Astrocyte of the hippocampus (primary cell): ENCODE measurements at regions not wholly inside any gene's neighbourhood (a gene's known extent, or its start where the extent isn't known, plus 50 kb on each side); places are given as distances from the start of the nearest gene placed in this dataset.
"Not testable (repeated sequence)": the region's sequence is repeated elsewhere in the genome, so short reads cannot be mapped to it uniquely, and the experiment has no call there.

ENCODE experiments used
- DNase-seq: peaks from one replicate; pipeline ENCODE4 v3.0.0; 2011; ENCODE audit warnings: low read depth, low spot score

DNA sequence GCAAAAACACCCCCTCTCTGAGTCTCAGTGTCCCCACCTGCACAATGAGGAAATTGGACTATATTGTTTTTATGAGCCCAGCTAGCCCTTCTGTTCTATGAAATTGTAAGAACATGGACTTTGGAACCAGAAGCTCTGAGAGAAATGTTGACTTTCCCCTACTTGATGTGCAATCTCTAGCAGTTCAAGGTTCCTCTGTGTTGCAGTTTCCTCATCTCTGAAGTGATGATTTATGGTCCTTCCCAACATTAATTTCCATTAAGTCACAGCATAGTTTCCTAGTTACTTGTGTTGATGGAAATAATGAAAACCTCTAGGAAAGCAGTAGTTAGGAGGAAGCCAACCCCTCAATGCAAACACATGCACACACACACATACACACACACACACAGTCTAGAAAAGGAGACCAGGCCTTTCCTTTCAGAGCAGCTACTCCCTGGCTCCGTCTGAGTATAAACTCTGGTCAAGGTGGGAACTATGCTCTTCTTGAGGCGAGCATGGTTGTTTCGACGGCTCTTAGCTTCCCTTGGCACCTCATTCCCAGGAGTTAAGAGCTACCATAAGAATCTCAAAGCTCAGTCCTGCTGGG is 518.4 kb downstream of the SOX6 start:
- no peak for DNase-seq

DNA sequence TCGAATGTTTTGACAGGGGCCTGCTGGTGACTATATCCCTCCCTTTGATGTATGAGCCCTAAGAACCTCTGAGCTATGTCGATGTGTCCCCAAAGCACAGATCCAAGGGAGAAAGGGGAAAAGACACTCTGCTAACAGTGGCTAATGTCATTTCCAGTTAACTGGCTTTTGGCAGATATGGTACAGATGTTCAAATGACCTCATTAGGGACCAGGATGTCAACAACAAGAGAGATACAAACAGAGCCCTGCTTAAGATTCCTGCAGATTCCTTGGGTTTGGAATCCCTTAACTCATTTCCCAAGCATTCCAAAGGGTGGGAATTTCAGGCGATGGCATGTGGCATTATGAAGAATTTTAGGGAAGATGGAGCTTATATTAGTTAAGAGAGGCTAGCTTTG is 517.3 kb downstream of the SOX6 start:
- no peak for DNase-seq

DNA sequence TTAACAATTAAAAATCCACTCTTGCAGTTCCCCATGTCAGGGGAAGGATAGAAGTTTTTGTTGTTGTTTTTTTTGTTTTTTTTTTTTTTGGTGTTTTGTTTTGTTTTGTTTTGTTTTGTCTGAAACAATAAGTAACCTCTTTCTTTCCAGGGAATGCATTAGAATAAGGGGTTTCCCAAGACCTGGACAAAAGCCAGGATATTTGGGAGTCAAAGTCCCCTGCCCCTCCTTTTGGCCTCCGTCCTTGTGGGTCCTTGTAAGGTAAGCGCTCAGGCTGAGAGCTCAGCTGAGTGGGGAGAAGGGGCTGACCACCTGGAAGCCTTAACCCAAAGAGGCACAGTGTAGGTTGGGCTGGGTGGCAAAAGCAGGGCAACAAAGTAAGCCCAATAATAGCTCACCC is 515.4 kb downstream of the SOX6 start:
- DNase-seq = no peak

DNA sequence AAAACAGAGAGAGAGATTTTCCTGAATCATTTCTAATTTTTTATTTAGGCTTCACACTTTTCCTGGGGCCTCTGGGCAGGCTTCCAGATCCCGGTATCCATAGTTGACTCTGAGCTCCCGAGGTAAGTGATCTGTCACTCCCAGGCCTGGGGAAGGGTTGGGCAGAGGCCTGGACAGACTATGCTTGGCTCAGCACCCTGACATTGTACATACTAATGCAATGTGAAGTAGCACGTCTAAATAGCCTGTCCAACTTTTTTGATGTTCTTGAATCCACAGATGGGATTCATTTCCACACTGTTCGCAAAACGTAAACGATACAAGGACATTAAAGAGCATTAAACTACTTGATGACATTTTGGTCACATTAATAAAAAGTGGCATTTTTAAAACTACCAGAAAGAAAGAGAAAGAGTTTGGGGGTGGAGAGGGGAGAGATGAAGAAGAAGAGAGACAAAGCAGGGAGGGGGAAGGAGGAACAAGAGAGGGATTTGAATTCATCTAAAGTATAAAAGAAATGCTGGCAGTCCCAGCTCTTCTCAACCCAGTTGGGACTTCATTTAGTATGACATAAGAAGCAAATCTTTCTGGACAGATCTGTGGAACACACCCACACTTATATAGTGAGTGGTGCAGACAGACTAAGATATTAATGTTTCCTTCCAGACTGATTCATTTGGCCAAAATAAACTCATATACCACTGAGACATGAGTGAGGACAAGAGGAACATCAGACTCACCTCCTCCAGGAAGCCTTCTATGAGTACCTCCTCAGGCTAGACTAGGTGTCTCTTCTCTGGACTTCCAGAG is 514.2 kb downstream of the SOX6 start:
- no peak for DNase-seq

DNA sequence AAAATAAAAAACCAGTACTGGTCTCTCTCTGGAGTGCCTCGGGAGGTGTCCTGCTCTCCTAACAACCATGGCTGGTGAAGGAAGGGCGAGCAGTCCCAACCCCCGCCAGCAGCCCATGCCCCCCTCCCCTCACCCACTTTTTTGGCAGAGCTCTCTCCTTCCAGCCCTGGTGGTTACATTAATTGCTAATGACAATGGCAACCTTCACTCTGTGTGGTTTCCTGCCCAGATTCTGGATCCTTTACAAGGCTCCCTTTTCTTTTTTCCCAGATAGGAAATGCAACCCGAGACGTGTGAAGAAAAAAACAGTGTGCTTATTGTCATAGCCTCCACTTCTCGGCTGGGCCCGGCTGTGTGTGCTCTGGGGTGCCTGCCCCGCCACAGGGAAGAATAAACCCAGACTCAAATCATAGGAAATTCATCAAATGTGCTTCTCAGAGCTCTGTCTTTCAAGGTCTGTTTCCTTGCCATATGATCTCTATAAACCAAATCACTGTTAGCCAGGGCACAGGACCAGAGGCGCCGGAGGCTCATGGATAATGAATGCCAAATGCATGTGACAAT is 513.0 kb downstream of the SOX6 start:
- DNase-seq = peak; percentile 90

DNA sequence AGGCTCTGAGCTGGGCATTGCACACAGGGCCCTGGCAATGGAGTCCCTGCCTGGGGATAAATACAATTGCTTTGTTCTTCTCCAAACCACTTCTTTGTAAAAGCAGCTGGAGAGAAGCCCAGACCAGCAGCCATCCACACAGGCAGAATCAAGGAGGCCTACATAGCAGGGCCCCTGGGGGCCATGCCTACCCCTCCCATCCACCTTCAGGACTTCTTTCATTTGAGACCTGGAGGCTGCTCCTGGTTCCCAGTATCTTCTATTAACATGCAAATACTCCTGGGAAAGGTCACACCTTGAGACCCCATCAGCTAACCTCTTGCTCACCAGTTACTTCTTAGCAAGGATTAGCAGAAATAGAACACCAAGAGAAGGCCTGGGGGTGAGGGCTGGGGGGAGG is 511.1 kb downstream of the SOX6 start:
- DNase-seq = peak; percentile 60

DNA sequence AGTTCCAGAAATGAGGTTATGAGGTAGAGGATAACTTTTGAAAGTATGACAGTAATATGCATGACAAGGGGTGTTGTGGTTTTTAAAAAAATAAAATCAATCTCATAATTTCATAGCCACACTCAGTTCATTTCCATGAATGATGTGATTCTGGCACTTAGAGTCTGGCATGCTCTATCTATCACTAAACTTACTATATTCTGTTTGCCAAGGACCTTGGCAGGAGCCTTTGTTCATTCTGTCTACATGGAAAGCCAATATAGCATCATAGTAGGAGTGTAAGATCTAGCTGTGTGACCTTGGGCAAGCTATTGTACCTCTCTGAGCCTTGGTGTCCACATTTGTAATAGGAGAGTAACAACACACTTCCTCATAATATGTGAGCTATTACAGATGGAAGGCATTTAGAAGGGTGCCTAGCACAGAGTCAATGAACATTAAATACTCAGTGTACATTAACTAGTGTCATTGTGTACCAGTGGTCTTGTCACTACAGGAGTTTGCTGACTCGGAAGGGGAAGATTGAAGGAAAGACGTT is 507.6 kb downstream of the SOX6 start:
- no peak for DNase-seq

DNA sequence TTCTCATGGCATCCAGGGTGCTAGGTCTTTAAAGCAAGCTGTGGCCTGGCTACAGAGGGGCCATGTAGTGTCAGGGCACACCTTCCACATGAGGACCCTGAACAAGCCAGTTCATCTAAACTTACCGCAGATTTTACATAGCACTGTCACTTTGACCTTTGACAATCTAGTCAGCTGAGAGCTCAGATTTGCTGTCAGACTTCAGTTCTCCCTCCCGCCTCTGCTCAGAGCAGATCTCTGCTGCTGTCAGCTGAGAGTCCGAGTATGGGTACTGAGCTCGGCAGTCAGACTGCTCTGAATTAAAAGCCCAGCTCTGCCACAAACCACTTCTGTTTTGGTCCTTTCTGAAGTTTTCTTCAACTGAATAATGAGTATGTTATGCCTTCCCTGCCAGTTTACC is 507.1 kb downstream of the SOX6 start:
- DNase-seq = no peak

DNA sequence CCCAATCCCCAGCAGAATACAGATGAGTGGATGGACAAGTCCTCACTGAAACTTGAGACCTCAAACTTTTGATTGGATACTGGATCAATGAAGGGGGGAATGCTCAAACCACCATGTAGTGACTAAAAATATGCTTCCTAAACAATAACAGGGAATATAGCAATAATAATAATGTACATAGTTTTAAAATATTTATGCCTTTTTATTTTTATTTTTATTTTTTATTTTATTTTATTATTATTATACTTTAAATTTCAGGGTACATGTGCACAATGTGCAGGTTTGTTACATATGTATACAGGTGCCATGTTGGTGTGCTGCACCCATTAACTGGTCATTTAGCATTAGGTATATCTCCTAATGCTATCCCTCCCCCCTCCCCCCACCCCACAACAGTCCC is 506.0 kb downstream of the SOX6 start:
- not testable (repeated sequence) for DNase-seq

DNA sequence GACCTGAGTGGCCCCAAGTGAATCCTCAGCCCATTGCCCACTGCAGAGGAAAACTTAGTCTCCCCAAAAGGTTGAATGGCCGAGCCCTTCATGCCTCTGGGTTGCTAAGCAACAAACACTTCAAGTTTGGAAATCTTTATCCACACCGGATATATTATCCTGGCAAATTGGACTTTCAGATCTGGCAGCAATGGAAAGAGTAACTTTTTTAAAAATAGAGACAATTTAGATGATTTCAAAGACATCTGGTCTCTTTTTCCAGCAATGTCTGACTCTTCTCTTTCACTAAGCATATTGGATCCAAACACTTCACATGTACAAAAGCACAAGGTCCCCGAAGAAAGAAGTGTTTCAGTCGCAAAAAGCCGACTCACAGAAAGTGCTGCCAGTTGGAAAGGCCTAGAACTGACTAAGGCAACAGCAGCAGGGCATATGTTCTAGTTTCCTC is 505.3 kb downstream of the SOX6 start:
- DNase-seq = no peak

DNA sequence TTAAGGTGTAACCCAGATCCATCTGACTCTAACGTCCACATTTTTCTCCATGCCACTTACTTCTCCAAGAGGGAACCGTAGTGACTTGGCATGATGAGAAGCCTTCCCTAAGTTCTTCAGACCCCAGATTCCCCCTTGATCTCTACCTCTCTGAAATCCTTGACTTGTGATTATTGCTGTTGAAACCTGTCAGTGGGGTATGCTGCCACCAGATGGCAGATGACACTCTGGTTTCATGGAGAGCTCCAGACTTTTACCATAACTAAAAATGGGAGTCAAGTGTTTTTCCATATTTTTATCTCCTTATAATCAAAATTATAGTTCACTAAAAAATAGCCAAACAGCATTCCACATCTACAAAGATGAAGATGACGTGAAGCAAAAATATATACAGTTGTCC is 504.2 kb downstream of the SOX6 start:
- no peak for DNase-seq

DNA sequence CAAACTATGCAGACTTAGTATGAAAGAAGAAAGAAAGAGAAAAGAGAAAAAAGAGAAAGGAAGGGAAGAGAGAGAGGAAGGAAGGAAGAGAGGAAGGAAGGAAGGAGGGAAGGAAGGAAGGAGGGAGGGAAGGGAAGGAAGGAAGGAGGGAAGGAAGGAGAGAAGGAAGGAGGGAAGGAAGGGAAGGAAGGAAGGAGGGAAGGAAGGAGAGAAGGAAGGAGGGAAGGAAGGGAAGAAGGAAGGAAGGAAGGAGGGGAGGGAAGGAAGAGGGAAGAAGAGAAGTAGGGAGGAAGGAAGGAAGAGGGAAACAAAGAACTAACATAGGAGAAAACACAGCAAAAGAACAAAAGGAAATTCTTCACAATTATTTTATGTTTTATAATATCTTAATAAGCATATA is 502.1 kb downstream of the SOX6 start:
- no peak for DNase-seq

DNA sequence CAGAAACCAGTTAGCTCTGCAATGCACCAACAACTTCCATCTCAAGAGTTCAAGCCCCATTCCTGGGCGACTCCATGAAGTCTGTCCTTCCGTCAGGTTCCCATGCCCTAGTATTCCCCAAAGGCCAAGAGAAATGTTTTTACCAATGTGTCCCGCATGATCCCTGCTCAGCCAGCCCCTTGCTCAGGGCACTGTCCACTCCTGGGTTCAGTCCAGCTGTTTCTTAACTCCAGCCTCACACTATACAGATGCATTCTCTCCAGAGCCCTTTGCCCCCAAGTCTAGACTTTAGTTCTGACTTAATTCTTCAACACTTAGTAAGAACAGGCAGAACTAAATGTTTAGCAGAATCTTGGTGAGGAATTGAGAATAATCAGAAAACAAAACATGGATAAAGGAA is 497.5 kb downstream of the SOX6 start:
- no peak for DNase-seq

DNA sequence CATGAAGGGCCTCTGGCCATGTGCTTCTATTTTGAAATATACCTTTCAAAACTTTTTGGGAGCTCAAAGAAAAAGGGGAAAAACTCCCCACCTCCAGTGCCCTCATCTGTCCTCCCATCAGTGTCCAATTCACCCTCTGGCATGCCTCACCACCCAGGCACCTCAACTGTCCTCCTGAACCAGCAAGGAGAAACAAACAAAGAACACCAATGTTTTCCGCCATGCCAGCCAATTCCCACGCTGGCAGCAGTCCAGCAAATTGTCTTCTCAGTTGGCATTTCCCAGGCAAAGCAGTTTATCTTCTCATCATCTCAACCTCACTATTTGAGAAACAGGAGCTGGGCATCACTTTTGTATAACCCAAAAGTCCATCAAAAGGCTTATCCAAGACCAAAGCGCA is 496.9 kb downstream of the SOX6 start:
- no peak for DNase-seq

DNA sequence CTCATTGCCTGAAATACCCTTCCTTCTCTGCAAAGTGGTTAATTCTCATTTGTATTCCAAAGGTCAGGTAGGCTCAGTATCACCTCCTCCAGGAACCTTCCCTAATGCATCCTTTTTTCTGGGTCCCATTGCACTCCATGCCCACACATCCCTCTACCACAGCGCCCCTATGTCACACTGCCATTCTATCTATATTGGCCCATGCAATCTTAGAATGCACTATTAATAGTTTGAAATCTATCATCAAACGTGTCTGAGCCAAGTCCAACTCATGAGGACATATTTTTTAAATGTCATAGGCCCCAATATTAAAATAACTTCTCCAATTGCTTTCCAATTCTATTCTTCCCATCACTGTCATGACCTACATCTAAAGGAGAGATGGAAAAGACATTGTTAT is 495.1 kb downstream of the SOX6 start:
- DNase-seq = no peak

DNA sequence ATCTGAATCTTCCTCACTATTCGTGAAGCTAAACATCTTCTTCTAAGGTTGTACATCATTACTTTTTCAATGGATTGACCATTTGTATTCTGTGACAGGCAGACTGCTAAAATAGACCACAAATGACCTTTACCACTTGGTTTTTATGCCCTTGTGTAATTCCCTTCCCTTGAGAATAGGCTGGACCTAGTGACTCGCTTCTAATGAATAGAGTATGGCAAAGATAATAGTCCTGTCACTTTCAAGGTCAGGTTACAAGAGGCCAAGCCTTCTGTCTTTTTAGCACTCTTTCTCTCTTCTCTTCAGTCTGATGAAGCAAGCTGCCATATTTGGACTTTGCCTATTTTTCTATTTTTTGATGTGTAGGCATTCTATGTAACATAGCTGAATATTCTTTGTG is 492.9 kb downstream of the SOX6 start:
- no peak for DNase-seq

DNA sequence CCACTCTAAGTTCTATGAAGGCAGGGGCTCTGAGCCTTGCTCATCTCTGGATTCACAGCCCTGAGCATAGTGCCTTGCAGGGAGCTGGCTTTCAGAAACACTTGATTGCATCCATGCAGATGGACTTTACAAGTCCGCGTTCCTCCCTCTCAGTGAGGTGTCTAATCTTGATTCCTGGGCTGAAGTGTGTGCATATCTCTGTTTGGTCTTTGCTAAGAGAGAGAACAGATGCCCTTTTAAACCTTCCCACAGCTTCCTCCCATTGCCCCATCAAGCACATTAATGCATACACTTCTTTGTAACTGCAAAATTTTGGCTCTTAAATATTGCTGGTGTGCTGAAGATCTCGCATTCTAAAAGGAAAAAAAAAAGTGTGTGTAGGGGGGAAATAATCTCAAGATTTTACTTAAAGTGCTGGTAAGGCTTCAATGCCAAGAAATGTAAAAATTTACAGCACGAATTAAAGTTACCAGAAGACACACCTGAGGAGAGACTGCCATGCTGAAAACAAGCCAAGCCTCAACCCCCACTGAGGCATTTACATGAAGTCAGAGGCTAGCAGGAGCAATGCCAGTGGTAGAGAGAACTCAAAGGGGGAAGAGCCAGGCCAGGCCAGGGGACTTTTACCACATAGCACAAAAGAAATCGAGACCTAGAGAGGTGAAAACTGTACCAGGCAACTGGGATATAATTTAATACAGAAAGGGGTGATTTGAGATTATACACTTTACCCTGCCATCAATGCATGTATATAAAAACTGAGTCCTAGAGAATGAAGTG is 492.1 kb downstream of the SOX6 start:
- no peak for DNase-seq

DNA sequence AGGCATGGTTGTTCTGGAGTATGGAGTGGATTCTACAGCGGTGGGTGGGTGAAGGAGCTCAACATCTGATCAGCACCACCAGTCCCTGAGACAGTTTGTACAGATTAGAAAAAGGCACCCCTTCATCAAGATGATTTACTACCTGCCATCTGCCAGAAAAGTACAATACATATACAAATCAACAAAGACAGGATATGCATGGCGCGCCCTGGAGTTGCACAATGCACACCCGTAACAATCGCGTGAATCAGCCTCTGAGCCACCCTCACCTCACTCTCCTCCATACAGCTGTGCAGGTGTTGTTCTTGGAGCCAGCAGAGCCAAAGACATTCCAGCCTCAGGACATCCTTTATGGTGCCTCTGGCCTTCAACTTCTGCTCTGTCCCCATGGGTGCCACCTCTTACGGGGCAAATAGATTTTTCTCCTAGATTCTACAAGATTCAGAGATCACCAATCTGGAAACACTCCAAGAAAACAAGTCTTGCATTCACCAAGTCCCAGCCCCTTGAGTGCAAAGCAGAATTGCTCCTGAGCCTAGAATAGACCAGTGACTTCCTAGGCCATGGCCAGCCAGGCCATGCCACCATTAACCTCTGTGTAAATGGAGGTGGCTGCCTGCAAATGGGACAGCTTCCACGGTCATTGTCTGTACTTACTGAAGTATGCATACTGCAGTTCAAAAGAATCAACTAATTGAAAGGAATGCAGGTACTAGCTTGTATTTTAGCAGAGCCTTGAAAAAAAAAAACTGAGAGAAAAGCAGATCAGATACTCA is 490.9 kb downstream of the SOX6 start:
- no peak for DNase-seq

DNA sequence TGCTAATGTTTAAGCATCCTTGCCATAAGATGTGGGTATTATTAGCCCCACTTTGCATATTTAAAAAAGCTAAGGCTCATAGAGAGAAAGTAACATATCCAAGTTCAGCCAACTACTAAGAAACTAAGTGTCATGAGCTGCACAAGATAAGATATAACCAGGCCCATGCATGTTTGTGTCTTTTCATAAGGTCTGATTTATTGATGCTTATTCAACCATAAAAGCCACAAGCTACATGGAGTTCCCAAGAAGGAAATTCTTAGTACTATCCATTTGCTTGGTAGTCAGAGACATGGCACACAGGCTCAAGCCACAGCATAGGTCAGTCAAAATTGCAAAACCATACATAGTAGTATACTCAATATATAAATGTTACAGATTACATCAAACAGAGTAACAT is 488.5 kb downstream of the SOX6 start:
- DNase-seq = no peak

DNA sequence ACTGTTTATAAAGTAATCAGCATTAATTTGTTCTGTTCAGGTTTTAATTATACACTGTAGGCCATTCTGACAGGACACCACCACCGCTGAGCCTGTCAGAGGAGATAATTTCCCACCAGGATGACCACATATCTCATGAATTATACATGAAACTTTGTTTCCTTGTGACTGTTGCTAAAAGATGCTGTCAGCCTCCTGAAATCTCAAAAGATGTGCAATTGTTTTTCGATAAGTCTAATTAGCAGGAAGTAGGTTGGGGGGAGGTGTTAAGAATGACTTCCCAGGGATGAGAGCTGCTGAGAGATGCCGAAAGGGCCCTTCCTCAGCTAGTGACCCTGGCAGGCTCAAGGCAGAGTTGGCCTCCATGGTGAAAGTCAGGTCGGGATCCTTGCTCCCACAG is 485.4 kb downstream of the SOX6 start:
- no peak for DNase-seq

DNA sequence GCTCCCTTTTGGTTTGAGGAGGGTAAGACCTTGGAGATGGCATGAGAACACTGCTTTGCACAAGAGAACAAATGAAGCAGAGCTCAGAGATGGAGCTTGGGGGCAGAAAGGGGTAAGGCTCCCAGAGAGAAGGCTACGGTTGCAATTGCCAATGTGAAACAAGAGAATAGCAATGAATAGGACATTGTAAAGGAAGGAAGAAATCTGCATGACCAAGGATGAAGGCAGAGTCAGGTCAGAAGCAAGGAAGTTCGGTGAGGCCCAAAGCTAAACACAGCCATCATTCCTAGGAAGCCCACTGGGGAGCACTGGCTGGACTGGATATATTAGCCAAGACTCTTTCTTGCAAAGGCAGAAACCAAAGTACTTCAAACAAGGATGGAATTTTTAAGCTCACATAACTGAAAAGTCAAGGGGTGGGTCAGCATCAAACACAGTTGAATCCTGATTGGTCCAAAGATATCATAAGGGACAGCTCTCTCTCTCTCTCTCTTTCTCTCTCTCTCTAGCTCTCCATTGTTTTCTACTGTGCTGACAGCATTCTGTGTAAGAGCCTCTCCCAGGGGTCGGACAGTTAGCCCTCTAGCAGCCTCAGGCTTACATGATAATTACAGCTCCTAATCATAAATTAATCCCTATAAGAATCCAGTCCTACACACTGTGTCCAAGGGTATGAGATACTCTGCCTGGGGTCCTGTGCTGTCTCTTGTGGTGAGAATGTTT is 484.3 kb downstream of the SOX6 start:
- no peak for DNase-seq
